HG03354 (cell line): ENCODE measurements at regions not wholly inside any gene's neighbourhood (a gene's known extent, or its start where the extent isn't known, plus 50 kb on each side); places are given as distances from the start of the nearest gene placed in this dataset.
"Not testable (repeated sequence)": the region's sequence is repeated elsewhere in the genome, so short reads cannot be mapped to it uniquely, and the experiment has no call there.

Experiments used
- ATAC-seq: cut with Tn5 transposase; IDR thresholded peaks from one replicate; pipeline ENCODE4 v1.9.1; 2021; ENCODE audit warnings: mild to moderate bottlenecking; ENCODE audit not compliant: unreplicated experiment, poor library complexity, severe bottlenecking

DNA sequence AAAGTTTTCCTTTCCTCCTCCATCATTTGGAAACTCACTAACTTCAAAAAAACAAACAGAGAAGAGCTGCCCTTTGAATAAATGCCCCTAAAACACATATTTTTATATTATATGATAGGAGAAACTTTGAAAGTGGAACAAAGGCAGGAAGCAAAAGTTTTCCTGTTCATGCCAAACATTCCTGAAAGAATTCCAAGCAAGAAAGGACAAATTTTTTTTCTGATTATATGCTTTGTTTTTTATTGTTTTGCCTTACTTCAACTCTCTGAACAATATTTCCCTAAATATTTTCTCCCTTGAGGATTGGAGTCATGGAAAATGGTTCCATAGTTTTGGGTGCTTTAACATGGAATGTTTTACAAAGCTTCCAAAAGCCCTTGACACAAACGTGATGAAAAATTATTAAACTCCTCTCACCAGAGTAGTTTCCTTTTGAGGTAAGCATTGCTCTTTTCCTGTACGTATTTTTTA is 638.5 kb upstream of the CAMK1G start:
- ATAC-seq = no peak

DNA sequence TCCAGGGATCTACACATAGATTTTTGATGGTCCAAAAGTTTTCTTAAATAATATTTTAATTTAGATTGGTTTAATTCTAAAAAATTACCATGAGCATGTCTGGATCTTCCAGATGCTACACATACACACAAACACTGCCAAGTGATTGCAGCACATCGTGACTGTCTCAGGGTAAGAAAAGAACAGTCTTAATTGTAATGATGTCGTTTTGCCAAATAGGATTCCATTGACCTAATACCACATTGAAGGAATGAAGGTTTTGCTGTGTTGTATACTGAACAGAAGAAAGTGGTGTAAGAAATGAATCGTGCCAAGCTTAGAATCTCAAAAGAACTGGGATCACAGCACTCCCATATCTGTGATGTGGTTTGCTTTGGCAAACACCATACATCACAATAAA is 633.3 kb upstream of the CAMK1G start:
- no peak for ATAC-seq

- ATAC-seq = no peak
These were observed 632.4 kb upstream of the CAMK1G start for GRCh38 chr1:208951026-208951525.

DNA sequence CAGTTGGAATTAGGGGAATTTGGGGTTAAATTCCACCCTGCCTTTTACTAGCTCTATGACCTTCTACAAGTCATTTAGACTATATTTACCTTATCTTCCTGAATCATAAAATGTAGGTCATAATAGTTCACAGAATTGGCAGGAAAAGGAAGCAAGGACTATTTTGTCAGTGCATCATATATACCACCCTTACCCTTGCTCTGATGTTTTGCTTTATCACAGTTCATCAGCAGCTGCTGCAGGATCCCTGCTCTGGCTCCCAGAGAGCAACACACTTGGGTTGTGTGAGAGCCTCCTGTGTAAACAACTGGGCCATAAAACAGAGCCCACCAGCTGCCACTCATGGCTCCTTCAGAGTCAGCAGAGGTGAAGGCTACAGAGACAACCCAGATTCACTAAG is 631.6 kb upstream of the CAMK1G start:
- no peak for ATAC-seq

- ATAC-seq = no peak
These were observed 620.6 kb upstream of the CAMK1G start for GRCh38 chr1:208962867-208963266.

DNA sequence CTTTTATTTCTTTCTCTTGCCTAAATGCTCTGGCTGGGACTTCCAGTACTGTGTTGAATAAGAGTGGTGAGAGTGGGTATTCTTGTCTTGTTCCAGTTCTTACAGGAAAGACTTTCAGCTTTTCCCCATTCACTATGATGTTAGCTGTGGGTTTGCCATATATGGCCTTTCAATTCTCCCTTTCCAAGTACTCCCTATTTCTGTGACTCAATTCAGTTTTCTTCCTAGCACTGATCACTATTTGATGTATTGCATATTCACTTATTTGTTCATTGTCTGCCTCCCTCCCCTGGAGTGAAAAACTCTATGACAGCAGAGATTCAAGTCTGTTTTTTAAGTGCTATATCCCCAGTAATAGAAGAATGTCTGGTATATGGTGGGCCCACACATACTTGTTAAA is 618.2 kb upstream of the CAMK1G start:
- ATAC-seq = no peak

GRCh38 chr1:208967334-208967733 is 616.2 kb upstream of the CAMK1G start:
- no peak for ATAC-seq

DNA sequence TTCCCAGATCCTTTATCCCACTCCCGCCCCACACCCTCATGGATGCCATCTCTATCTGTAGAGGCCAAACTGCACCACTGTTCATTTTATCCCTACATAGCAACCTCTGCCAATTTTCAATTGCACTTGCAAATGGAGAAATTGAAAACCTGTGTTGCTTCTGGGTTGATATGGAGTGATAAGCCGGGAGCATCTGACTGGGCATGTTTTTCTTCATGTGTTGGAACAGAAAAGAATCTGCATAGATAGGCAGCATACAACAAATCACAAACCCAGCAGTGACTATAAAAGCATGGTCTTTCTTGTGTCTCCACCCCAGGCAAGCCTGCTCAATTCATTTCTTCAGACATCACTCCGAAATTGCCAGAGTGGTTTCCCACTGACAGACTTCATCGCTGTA is 608.8 kb upstream of the CAMK1G start:
- ATAC-seq = no peak

DNA sequence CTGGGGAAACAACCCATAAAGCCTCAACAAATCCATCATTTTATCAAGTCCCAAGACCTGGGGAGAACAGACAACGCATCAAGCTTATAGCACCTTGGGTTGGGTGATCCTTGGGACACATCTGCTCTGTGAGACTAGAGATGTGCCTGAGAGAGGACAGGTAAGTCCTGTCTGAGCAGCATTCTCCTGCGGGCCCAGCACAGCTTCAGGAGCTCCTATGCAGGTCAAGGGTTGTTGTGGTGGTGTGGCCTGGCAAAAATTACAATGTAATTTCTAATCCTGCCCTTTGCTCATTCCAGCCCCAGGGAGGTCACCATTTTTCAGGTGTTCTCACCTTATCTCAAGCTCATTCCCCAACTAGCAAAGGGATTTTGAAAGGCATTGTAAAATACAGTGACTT is 608.1 kb upstream of the CAMK1G start:
- no peak for ATAC-seq

DNA sequence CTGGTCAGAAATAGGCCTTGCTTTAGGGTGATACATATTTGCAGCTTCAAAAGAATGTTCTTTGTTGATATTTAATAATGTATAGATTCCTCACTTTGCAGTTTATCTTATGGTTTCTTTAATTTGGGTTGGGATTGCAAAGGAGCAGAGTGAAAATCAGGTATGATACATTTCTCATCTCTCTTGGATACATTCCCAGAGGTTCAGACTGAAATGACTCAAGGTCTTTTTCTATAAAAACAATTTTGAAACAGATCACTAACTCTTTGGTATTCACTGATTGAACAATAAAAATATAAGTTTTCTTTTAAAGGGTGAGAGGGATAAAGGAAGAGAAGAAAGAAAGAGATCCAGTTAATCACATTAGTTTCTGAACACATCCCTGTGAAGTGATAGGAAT is 606.5 kb upstream of the CAMK1G start:
- no peak for ATAC-seq

DNA sequence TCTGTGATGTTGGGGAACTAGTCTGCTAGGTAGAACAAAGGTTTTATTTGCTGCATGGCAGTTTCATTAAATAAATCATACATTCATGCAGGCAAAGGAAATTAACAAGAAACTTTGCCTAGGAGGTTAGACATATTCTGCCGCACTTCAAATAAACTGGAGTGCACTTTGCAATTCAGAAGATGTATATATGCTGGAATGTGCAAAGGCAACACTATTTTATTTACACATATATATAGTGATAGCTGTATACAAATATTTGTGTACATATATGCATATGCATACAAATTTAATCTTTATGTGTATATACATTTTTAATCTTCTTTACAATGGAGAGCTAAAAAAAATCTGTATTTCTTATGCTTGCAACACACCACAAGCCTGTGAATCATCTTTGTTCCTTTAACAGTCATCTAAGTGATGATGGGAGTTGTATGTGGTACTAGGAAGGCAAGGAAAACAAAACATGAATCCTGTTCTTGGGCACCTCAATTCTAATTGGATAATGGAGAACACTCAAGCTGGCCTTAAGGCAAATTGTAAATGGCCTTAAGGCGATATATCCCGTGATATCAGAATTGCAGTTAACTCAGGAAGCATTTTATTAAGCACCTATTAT is 605.8 kb upstream of the CAMK1G start:
- no peak for ATAC-seq

DNA sequence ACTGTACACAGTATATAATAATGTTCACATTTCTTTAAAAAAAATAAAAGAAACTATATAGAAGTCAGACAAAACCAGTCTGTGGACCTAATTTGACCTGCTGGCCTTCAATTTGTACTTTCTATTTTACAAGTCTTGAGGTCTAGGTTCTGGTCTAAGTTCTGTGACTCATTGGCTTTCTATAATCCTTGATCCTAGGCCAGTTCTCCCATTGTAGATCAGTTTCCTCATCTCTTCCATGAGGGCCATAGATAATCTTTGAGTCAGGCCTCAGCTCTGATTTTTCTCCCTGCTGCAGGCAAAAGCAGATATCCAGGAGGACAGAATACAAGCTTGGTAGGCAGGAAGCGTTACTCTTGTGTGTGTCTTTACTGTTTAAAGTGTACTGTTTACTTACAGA is 603.7 kb upstream of the CAMK1G start:
- no peak for ATAC-seq

DNA sequence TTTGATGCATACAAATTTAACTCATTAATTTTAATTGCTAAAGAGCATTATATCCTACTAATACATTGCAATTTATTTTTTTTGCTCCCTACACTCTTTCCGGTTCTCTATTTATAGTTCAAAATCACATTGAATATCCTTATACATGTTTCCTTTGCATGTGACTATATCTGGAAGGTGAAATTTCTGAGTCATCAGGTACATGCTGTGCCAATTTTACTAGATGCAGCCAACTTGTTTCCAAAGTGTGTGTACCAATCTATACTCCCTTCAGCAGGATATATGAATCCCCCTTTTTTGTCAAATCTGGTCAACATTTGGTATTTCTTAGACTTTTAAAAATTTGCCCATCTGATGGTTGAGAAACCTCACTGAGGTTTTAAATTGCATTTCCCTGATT is 602.9 kb upstream of the CAMK1G start:
- no peak for ATAC-seq

- no peak for ATAC-seq
These were observed 598.3 kb upstream of the CAMK1G start for GRCh38 chr1:208985231-208985630.

- ATAC-seq = peak; percentile 99
These were observed 594.7 kb upstream of the CAMK1G start for GRCh38 chr1:208988811-208989222.

GRCh38 chr1:208990456-208990855 is 593.1 kb upstream of the CAMK1G start:
- ATAC-seq = no peak

DNA sequence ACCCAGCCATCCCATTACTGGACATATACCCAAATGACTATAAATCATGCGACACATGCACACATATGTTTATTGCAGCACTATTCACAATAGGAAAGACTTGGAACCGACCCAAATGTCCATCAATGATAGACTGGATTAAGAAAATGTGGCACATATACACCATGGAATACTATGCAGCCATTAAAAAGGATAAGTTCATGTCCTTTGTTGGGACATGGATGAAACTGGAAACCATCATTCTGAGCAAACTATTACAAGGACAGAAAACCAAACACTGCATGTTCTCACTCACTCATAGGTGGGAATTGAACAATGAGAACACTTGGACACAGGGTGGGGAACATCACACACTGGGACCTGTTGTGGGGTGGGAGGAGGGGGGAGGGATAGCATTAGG is 586.5 kb upstream of the CAMK1G start:
- ATAC-seq = not testable (repeated sequence)

GRCh38 chr1:208997726-208998312 is 585.7 kb upstream of the CAMK1G start:
- no peak for ATAC-seq

GRCh38 chr1:209008586-209008985 is 574.9 kb upstream of the CAMK1G start:
- ATAC-seq = no peak

- ATAC-seq = no peak
These were observed 572.9 kb upstream of the CAMK1G start for GRCh38 chr1:209010475-209011230.
